ENCODE measurements at regions not wholly inside any gene's neighbourhood (a gene's known extent, or its start where the extent isn't known, plus 50 kb on each side); places are given as distances from the start of the nearest gene placed in this dataset.

GRCh38 chr5:10868956-10869355 is 107.9 kb upstream of the DAP start:
- TF ChIP-seq CTCF (conservative IDR thresholded peaks at IDR 0.05) (no peak), EZH2 (IDR thresholded peaks at IDR 0.05; ENCODE audit: low read depth) (no peak)
